C4-2B (cell line): ENCODE measurements at regions not wholly inside any gene's neighbourhood (a gene's known extent, or its start where the extent isn't known, plus 50 kb on each side); places are given as distances from the start of the nearest gene placed in this dataset.
"Not testable (repeated sequence)": the region's sequence is repeated elsewhere in the genome, so short reads cannot be mapped to it uniquely, and the experiment has no call there.

Source experiments
- H3K27ac ChIP-seq: fragments of 450-650 bp; 2 replicates; pipeline ENCODE4 v1.5.1; 2017
- CTCF ChIP-seq: fragments of 450-650 bp; conservative IDR thresholded peaks from 2 replicates; pipeline ENCODE4 v1.5.1; 2017; ENCODE audit warnings: mild to moderate bottlenecking
- ZFX ChIP-seq: fragments of 450-650 bp; IDR thresholded peaks from 2 replicates; pipeline ENCODE4 v1.6.1; 2017

- TF ChIP-seq CTCF, result no peak
- no peak for TF ChIP-seq ZFX
- no peak overlapping the region for H3K27ac ChIP-seq
Observed at GRCh38 chr11:91305402-91305801, 919.2 kb upstream of the FAT3 start.

- no peak overlapping the region for H3K27ac ChIP-seq
Observed at GRCh38 chr11:91303749-91304148, 920.9 kb upstream of the FAT3 start.

GRCh38 chr11:91299980-91300379 lies 924.6 kb upstream of the FAT3 start:
- TF ChIP-seq CTCF, result no peak
- TF ChIP-seq ZFX, result no peak
- no peak overlapping the region for H3K27ac ChIP-seq

More at GRCh38 chr11:91303749-91304148, 920.9 kb upstream of the FAT3 start:
- TF ChIP-seq CTCF (no peak), ZFX (no peak)

- TF ChIP-seq CTCF (no peak), ZFX (no peak)
- no peak overlapping the region for H3K27ac ChIP-seq
Observed at GRCh38 chr11:91296629-91297028, 928.0 kb upstream of the FAT3 start.

GRCh38 chr11:91295591-91295990 lies 929.0 kb upstream of the FAT3 start:
- no peak overlapping the region for H3K27ac ChIP-seq
- TF ChIP-seq CTCF (no peak), ZFX (no peak)

GRCh38 chr11:91293119-91293518 lies 931.5 kb upstream of the FAT3 start:
- no peak overlapping the region for H3K27ac ChIP-seq
- no peak for TF ChIP-seq CTCF
- no peak for TF ChIP-seq ZFX

GRCh38 chr11:91272089-91272488 lies 952.5 kb upstream of the FAT3 start:
- TF ChIP-seq CTCF, result no peak
- TF ChIP-seq ZFX, result no peak
- H3K27ac ChIP-seq, result no peak overlapping the region

GRCh38 chr11:91268512-91269295 lies 955.9 kb upstream of the FAT3 start:
- H3K27ac ChIP-seq, result not testable (repeated sequence)
